HL-60 (cell line): ENCODE measurements at regions not wholly inside any gene's neighbourhood (a gene's known extent, or its start where the extent isn't known, plus 50 kb on each side); places are given as distances from the start of the nearest gene placed in this dataset.
A peak's percentile ranks its signal among the peaks of the same experiment; 100 is the strongest.

Experiments used
- DNase-seq, 2 experiments: peaks; one replicate each; pipeline ENCODE4 v3.0.0-alpha.2; 2010 to 2020; ENCODE audit warnings: low read depth in 1 of 2, low spot score in 1 of 2
- H3K27ac ChIP-seq: fragments of 250-450 bp; sonication (Bioruptor Pico); replicated peaks from 2 replicates; pipeline ENCODE4 v1.5.1; 2020; ENCODE audit warnings: mild to moderate bottlenecking, moderate library complexity
- H3K27me3 ChIP-seq: fragments of 250-450 bp; sonication (Bioruptor Pico); 2 replicates; pipeline ENCODE4 v1.5.1; 2021; ENCODE audit warnings: mild to moderate bottlenecking, moderate library complexity; ENCODE audit not compliant: insufficient read depth, poor library complexity, severe bottlenecking
- H3K4me3 ChIP-seq: replicated peaks from 2 replicates; pipeline ENCODE4 v1.5.1; 2011; ENCODE audit warnings: mild to moderate bottlenecking, control low read depth, low read length; ENCODE audit not compliant: insufficient read depth
- CTCF ChIP-seq: IDR thresholded peaks from one replicate; pipeline ENCODE4 v1.5.1; 2011; ENCODE audit warnings: low read length, control low read depth, inconsistent platforms; ENCODE audit not compliant: insufficient read depth
- GABPA ChIP-seq: IDR thresholded peaks from 2 replicates; pipeline ENCODE4 v1.6.1; 2012; ENCODE audit warnings: low read depth
- POLR2AphosphoS5 ChIP-seq: IDR thresholded peaks from 2 replicates; pipeline ENCODE4 v1.6.1; 2012; ENCODE audit warnings: low read depth
- REST ChIP-seq: IDR thresholded peaks from 2 replicates; pipeline ENCODE4 v1.6.1; 2012; ENCODE audit warnings: low read depth; ENCODE audit not compliant: insufficient replicate concordance
- SPI1 ChIP-seq: IDR thresholded peaks from 2 replicates; pipeline ENCODE4 v1.6.1; 2012; ENCODE audit warnings: low read depth, mild to moderate bottlenecking, borderline replicate concordance

- Histone ChIP-seq H3K27me3 (no peaks in the 10 kb centered on the region), H3K4me3 (no peak overlapping the region)
- peak in 1 of 2 experiments; percentile 18 for DNase-seq
Observed at GRCh38 chr5:112646139-112646936, 91.3 kb upstream of the APC start.

GRCh38 chr5:112647428-112647827 is 90.3 kb upstream of the APC start:
- Histone ChIP-seq H3K27ac (no peak overlapping the region), H3K4me3 (no peak overlapping the region), H3K27me3 (no peaks in the 10 kb centered on the region)
- TF ChIP-seq REST (no peak), POLR2AphosphoS5 (no peak)
- no peak for DNase-seq

More at GRCh38 chr5:112646139-112646936, 91.3 kb upstream of the APC start:
- no peak for TF ChIP-seq POLR2AphosphoS5
- peak; percentile 62; the same call in 1 of the 2 replicates for TF ChIP-seq SPI1
- TF ChIP-seq REST: no peak
- H3K27ac ChIP-seq: no peak overlapping the region

- H3K27me3 ChIP-seq: no peaks in the 10 kb centered on the region
- H3K4me3 ChIP-seq: no peak overlapping the region
- TF ChIP-seq SPI1 (no peak), CTCF (no peak), POLR2AphosphoS5 (no peak), GABPA (no peak), REST (no peak)
- H3K27ac ChIP-seq: no peak overlapping the region
- DNase-seq: no peak
Observed at GRCh38 chr5:112648264-112648663, 89.4 kb upstream of the APC start.

- TF ChIP-seq SPI1 (no peak), POLR2AphosphoS5 (no peak), GABPA (no peak)
- no peaks in the 10 kb centered on the region for H3K27me3 ChIP-seq
- no peak for DNase-seq
Observed at GRCh38 chr5:112649882-112650281, 87.8 kb upstream of the APC start.

More at GRCh38 chr5:112649882-112650281, 87.8 kb upstream of the APC start:
- Histone ChIP-seq H3K4me3 (no peak overlapping the region), H3K27ac (no peak overlapping the region)
